ENCODE measurements at regions not wholly inside any gene's neighbourhood (a gene's known extent, or its start where the extent isn't known, plus 50 kb on each side); places are given as distances from the start of the nearest gene placed in this dataset.

DNA sequence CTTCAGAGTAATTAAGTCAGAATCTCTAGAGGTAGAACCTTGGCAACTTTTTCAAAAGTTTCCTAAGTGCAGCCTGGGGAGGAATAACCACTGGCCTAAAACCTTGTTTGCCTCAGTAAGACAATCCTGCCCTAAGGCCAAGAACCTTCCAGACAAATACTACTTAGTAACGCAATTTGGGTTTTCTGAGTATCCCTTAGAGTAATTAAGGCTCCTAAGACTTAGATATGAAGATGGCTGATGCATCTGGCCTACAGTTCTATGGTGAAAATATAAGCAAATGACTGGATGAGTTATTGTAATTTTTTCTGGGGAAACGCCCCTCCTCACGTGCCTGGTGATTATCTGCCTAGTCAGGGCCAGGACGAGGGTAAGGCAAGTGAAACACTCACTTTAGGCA is 95.7 kb upstream of the DLX2 start:
- Histone ChIP-seq H3F3A (ENCODE audit: insufficient read depth, low read length) (no peaks in the 10 kb centered on the region), H3K4me1 (ENCODE audit: insufficient read depth, low read length, severe bottlenecking) (no peaks in the 10 kb centered on the region), H3K36me3 (ENCODE audit: insufficient read depth, low read length) (no peaks in the 10 kb centered on the region; the same call in 1 of the 2 replicates), H3K9me2 (ENCODE audit: low read depth, low read length) (no peaks in the 10 kb centered on the region), H3K79me2 (ENCODE audit: insufficient read depth, low read length) (no peaks in the 10 kb centered on the region), H3K9ac (ENCODE audit: low read length) (no peak overlapping the region), H3K9me3 (ENCODE audit: low read length) (peaks cover 13% of the 10 kb centered on the region; the same call in 1 of the 2 replicates), H4K20me1 (ENCODE audit: insufficient read depth, low read length) (no peaks in the 10 kb centered on the region), H3K27ac (ENCODE audit: low read depth, low read length, poor library complexity, severe bottlenecking) (no peak overlapping the region), H2AFZ (ENCODE audit: low read length) (no peak overlapping the region), H3K27me3 (ENCODE audit: insufficient read depth, low read length) (0 out of 2 replicates have a peak, but pooled peaks cover 3% of the 10 kb centered on the region), H3K4me3 (ENCODE audit: low read depth, low read length, poor library complexity, severe bottlenecking) (no peak overlapping the region), H3K4me2 (ENCODE audit: low read length) (no peak overlapping the region)
- TF ChIP-seq, protein P1, sequence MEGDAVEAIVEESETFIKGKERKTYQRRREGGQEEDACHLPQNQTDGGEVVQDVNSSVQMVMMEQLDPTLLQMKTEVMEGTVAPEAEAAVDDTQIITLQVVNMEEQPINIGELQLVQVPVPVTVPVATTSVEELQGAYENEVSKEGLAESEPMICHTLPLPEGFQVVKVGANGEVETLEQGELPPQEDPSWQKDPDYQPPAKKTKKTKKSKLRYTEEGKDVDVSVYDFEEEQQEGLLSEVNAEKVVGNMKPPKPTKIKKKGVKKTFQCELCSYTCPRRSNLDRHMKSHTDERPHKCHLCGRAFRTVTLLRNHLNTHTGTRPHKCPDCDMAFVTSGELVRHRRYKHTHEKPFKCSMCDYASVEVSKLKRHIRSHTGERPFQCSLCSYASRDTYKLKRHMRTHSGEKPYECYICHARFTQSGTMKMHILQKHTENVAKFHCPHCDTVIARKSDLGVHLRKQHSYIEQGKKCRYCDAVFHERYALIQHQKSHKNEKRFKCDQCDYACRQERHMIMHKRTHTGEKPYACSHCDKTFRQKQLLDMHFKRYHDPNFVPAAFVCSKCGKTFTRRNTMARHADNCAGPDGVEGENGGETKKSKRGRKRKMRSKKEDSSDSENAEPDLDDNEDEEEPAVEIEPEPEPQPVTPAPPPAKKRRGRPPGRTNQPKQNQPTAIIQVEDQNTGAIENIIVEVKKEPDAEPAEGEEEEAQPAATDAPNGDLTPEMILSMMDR (IDR thresholded peaks at IDR 0.05; ENCODE audit: low read length) = no peak
- TF ChIP-seq EZH2 (IDR thresholded peaks at IDR 0.05; ENCODE audit: borderline replicate concordance, low read length) = no peak

DNA sequence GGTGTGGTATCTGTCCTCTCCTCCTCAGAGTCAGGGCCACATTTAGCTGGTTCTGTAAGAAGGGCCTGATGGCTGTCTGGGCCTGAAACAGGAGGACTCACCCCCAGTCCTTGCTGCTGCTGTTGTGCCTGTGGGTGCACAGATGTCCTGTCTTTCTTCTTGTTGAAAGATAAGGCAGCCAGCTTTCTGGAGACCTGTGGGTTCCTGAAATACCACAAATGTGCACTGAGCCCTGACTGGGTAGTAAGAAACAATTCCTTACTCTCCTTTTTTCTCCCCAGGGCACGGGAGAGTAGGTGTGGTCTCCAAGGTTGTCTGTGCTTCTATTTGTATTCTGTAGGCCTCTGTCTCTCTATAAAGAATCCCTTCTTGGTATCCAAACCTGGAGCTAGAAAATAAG is 96.2 kb upstream of the DLX2 start:
- no peaks in the 10 kb centered on the region for H3K4me1 ChIP-seq (ENCODE audit: insufficient read depth, low read length, severe bottlenecking)
- H4K20me1 ChIP-seq (ENCODE audit: insufficient read depth, low read length) = no peaks in the 10 kb centered on the region
- no peak overlapping the region for H3K9ac ChIP-seq (ENCODE audit: low read length)
- no peak overlapping the region for H3K4me2 ChIP-seq (ENCODE audit: low read length)
- H3K9me3 ChIP-seq (ENCODE audit: low read length) = peaks cover 8% of the 10 kb centered on the region; the same call in 1 of the 2 replicates
- no peak overlapping the region for H2AFZ ChIP-seq (ENCODE audit: low read length)
- 0 out of 2 replicates have a peak, but pooled peaks cover 3% of the 10 kb centered on the region for H3K27me3 ChIP-seq (ENCODE audit: insufficient read depth, low read length)
- TF ChIP-seq, protein P1 (IDR thresholded peaks at IDR 0.05; ENCODE audit: low read length) = no peak
- no peaks in the 10 kb centered on the region; the same call in 1 of the 2 replicates for H3K36me3 ChIP-seq (ENCODE audit: insufficient read depth, low read length)
- H3K4me3 ChIP-seq (ENCODE audit: low read depth, low read length, poor library complexity, severe bottlenecking) = no peak overlapping the region
- H3K9me2 ChIP-seq (ENCODE audit: low read depth, low read length) = no peaks in the 10 kb centered on the region
- H3F3A ChIP-seq (ENCODE audit: insufficient read depth, low read length) = no peaks in the 10 kb centered on the region
- H3K79me2 ChIP-seq (ENCODE audit: insufficient read depth, low read length) = no peaks in the 10 kb centered on the region
- no peak overlapping the region for H3K27ac ChIP-seq (ENCODE audit: low read depth, low read length, poor library complexity, severe bottlenecking)

- Histone ChIP-seq H3K9me3 (ENCODE audit: low read length) (0 out of 2 replicates have a peak, but pooled peaks cover 3% of the 10 kb centered on the region), H3K79me2 (ENCODE audit: insufficient read depth, low read length) (no peaks in the 10 kb centered on the region), H3K9me2 (ENCODE audit: low read depth, low read length) (no peaks in the 10 kb centered on the region), H3K36me3 (ENCODE audit: insufficient read depth, low read length) (no peaks in the 10 kb centered on the region), H2AFZ (ENCODE audit: low read length) (no peak overlapping the region), H3K4me3 (ENCODE audit: low read depth, low read length, poor library complexity, severe bottlenecking) (no peak overlapping the region), H3K9ac (ENCODE audit: low read length) (no peak overlapping the region), H3K27ac (ENCODE audit: low read depth, low read length, poor library complexity, severe bottlenecking) (no peak overlapping the region), H3K27me3 (ENCODE audit: insufficient read depth, low read length) (0 out of 2 replicates have a peak, but pooled peaks cover 3% of the 10 kb centered on the region), H4K20me1 (ENCODE audit: insufficient read depth, low read length) (no peaks in the 10 kb centered on the region), H3K4me1 (ENCODE audit: insufficient read depth, low read length, severe bottlenecking) (no peaks in the 10 kb centered on the region), H3F3A (ENCODE audit: insufficient read depth, low read length) (no peaks in the 10 kb centered on the region), H3K4me2 (ENCODE audit: low read length) (no peak overlapping the region)
- no peak for TF ChIP-seq EZH2 (IDR thresholded peaks at IDR 0.05; ENCODE audit: borderline replicate concordance, low read length)
- TF ChIP-seq, protein P1 (IDR thresholded peaks at IDR 0.05; ENCODE audit: low read length) = peak; percentile 51
Observed at GRCh38 chr2:172200495-172201085, 97.9 kb upstream of the DLX2 start.

Measured in OCI-LY1 (cell line).